Omental fat pad (tissue), 3 donors: ENCODE measurements at regions not wholly inside any gene's neighbourhood (a gene's known extent, or its start where the extent isn't known, plus 50 kb on each side); places are given as distances from the start of the nearest gene placed in this dataset.
"Not testable (repeated sequence)": the region's sequence is repeated elsewhere in the genome, so short reads cannot be mapped to it uniquely, and the experiment has no call there.

Experiments
- ATAC-seq: fragments of 150-250 bp; one replicate; pipeline ENCODE4 v1.9.1; 2016; ENCODE audit warnings: mild to moderate bottlenecking, moderate library complexity; ENCODE audit not compliant: low FRiP score
- DNase-seq: peaks from one replicate; pipeline ENCODE4 v3.0.0-alpha.2; 2019; ENCODE audit warnings: low spot score
- CTCF ChIP-seq, 3 donors: fragments of 450-650 bp; IDR thresholded peaks; one replicate each; pipeline ENCODE4 v1.5.1; 2016 to 2017; ENCODE audit warnings: antibody characterized with exemption in 3 of 3, mild to moderate bottlenecking in 3 of 3, moderate library complexity in 2 of 3

GRCh38 chr2:131658769-131659131, 131.1 kb downstream of the CCDC74A start:
- ATAC-seq (no peak), DNase-seq (no peak)
- TF ChIP-seq CTCF (IDR thresholded peaks at IDR 0.05): no peak

- no peak for ATAC-seq
- DNase-seq: no peak
- TF ChIP-seq CTCF (IDR thresholded peaks at IDR 0.05): no peak
These were observed 131.5 kb downstream of the CCDC74A start for GRCh38 chr2:131659168-131659572.

- not testable (repeated sequence) for ATAC-seq, DNase-seq
These were observed 133.6 kb downstream of the CCDC74A start for GRCh38 chr2:131661101-131661782.

GRCh38 chr2:131661884-131662535, 134.3 kb downstream of the CCDC74A start:
- ATAC-seq, DNase-seq: not testable (repeated sequence)

GRCh38 chr2:131663501-131663900, 135.8 kb downstream of the CCDC74A start:
- DNase-seq, ATAC-seq: not testable (repeated sequence)

GRCh38 chr2:131665716-131666115, 138.0 kb downstream of the CCDC74A start:
- DNase-seq, ATAC-seq: not testable (repeated sequence)

- not testable (repeated sequence) for DNase-seq, ATAC-seq
These were observed 141.3 kb downstream of the CCDC74A start for GRCh38 chr2:131668794-131669540.

GRCh38 chr2:131671841-131672470, 144.3 kb downstream of the CCDC74A start:
- DNase-seq, ATAC-seq: not testable (repeated sequence)

GRCh38 chr2:131672471-131673399, 145.0 kb downstream of the CCDC74A start:
- not testable (repeated sequence) for DNase-seq
- peak; percentile 94 for ATAC-seq

- DNase-seq (no peak), ATAC-seq (peak; percentile 93)
- peak in 1 of 3 donors; percentile 9 for TF ChIP-seq CTCF (IDR thresholded peaks at IDR 0.05)
These were observed 145.9 kb downstream of the CCDC74A start for GRCh38 chr2:131673400-131674173.
